ENCODE measurements at regions not wholly inside any gene's neighbourhood (a gene's known extent, or its start where the extent isn't known, plus 50 kb on each side); places are given as distances from the start of the nearest gene placed in this dataset.

DNA sequence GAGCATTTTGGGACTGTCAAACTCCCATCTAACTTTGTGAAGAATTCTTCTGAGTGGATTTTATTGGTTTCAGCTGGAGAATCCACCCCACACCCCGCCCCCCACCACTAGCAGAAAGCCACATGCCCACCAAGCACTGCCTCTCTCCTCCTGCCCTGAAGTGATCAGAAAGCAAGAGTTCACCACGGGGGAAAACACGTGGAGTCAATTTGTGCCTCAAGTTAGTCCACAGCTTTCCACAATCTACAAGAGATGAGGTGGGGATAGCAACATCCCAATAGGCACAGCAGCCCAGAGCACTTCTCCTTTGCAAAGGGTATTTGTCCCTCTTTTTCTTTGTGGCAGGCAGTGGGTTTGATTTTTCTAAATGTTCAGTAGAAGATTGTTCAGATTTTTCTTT, 177.3 kb upstream of the NT5E start:
- H3K4me1 ChIP-seq (ENCODE audit: insufficient read depth, low read length), result no peaks in the 10 kb centered on the region
- Mint-ChIP-seq H3K27me3 (ENCODE audit: low read depth) (no peaks in the 10 kb centered on the region), H3K4me3 (no peak overlapping the region), H3K4me1 (no peaks in the 10 kb centered on the region), H3K36me3 (ENCODE audit: insufficient read depth in 1 of 3, low read depth in 3 of 3) (no peaks in the 10 kb centered on the region), H3K27ac (no peak overlapping the region), H3K9me3 (peaks cover 8 to 11% of the 10 kb centered on the region in 2 experiments; a peak in 4 of 5 replicates)
- no peak overlapping the region for H3K4me2 ChIP-seq (ENCODE audit: insufficient read depth, insufficient read length, low read length)
- no peaks in the 10 kb centered on the region for H4K20me1 ChIP-seq (ENCODE audit: control insufficient read depth, insufficient read depth, insufficient read length)
- H4K8ac ChIP-seq (replicated peaks; ENCODE audit: insufficient read length, low read depth, low read length), result no peak overlapping the region
- no peak overlapping the region for H3K27ac ChIP-seq (ENCODE audit: insufficient read length, low read depth, low read length)
- H3K14ac ChIP-seq (ENCODE audit: insufficient read depth, low read length), result no peak overlapping the region
- H3K9me3 ChIP-seq (ENCODE audit: control insufficient read depth, low read depth, low read length), result no peaks in the 10 kb centered on the region
- H3K9ac ChIP-seq (ENCODE audit: extremely low read depth, insufficient read length, low read length), result no peak overlapping the region
- no peak overlapping the region for H4K5ac ChIP-seq (ENCODE audit: insufficient read length, low read depth, low read length)
- no peak overlapping the region for H2BK12ac ChIP-seq (ENCODE audit: insufficient read length, low read depth, low read length)
- H4K91ac ChIP-seq (ENCODE audit: insufficient read length, low read depth, low read length), result no peak overlapping the region
- H3K79me1 ChIP-seq (ENCODE audit: insufficient read depth, low read depth, low read length, poor library complexity, severe bottlenecking), result no peaks in the 10 kb centered on the region
- H3K18ac ChIP-seq (ENCODE audit: insufficient read length, low read depth, low read length), result no peak overlapping the region
- H2BK120ac ChIP-seq (ENCODE audit: low read depth, low read length, poor library complexity, severe bottlenecking), result no peak overlapping the region
- H2BK20ac ChIP-seq (ENCODE audit: low read depth, low read length, poor library complexity, severe bottlenecking), result no peak overlapping the region
- no peak overlapping the region for H2AK5ac ChIP-seq (ENCODE audit: insufficient read length, low read length)
- H2BK15ac ChIP-seq (ENCODE audit: low read depth, low read length), result no peak overlapping the region
- TF ChIP-seq, protein P1, sequence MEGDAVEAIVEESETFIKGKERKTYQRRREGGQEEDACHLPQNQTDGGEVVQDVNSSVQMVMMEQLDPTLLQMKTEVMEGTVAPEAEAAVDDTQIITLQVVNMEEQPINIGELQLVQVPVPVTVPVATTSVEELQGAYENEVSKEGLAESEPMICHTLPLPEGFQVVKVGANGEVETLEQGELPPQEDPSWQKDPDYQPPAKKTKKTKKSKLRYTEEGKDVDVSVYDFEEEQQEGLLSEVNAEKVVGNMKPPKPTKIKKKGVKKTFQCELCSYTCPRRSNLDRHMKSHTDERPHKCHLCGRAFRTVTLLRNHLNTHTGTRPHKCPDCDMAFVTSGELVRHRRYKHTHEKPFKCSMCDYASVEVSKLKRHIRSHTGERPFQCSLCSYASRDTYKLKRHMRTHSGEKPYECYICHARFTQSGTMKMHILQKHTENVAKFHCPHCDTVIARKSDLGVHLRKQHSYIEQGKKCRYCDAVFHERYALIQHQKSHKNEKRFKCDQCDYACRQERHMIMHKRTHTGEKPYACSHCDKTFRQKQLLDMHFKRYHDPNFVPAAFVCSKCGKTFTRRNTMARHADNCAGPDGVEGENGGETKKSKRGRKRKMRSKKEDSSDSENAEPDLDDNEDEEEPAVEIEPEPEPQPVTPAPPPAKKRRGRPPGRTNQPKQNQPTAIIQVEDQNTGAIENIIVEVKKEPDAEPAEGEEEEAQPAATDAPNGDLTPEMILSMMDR (conservative IDR thresholded peaks at IDR 0.05), result no peak
- no peak overlapping the region for H3T11ph ChIP-seq (ENCODE audit: low read length)
- no peaks in the 10 kb centered on the region for H3K23me2 ChIP-seq (ENCODE audit: insufficient read length, low read depth, low read length, poor library complexity, severe bottlenecking)
- no peak overlapping the region for H2AFZ ChIP-seq (ENCODE audit: low read length)
- DNase-seq, result no peak
- H2BK5ac ChIP-seq (ENCODE audit: insufficient read length, low read length), result no peak overlapping the region
- H3K79me2 ChIP-seq (ENCODE audit: insufficient read depth, low read length), result no peaks in the 10 kb centered on the region
- no peak overlapping the region for H3K23ac ChIP-seq (ENCODE audit: insufficient read length, low read depth, low read length)
- H3K27me3 ChIP-seq (ENCODE audit: insufficient read depth, low read length), result no peaks in the 10 kb centered on the region
- no peak overlapping the region for H3K4ac ChIP-seq (ENCODE audit: low read depth, low read length)
- no CpG with 5 or more reads among the region's 3 CpGs for whole genome bisulfite sequencing (ENCODE audit: extremely low coverage, insufficient read length, low lambda C conversion rate)
- no peak overlapping the region for H3K56ac ChIP-seq (ENCODE audit: insufficient read length, low read depth, low read length)

All from H9 (cell line).